GM12878 (cell line): ENCODE measurements at regions not wholly inside any gene's neighbourhood (a gene's known extent, or its start where the extent isn't known, plus 50 kb on each side); places are given as distances from the start of the nearest gene placed in this dataset.

ENCODE experiments used
- CHD1 ChIP-seq: IDR thresholded peaks from 2 replicates; pipeline ENCODE4 v1.6.1; 2012; ENCODE audit warnings: low read depth, low read length, improper control_type of control experiment
- CREM ChIP-seq: IDR thresholded peaks from 2 replicates; pipeline ENCODE4 v1.6.1; 2014; ENCODE audit warnings: antibody characterized with exemption, low read depth
- CUX1 ChIP-seq: IDR thresholded peaks from 2 replicates; pipeline ENCODE4 v1.6.1; 2012; ENCODE audit warnings: improper control_type of control experiment, low read depth, low read length; ENCODE audit not compliant: insufficient replicate concordance
- E2F4 ChIP-seq: IDR thresholded peaks from 2 replicates; pipeline ENCODE4 v1.6.1; 2012; ENCODE audit warnings: low read depth, low read length, improper control_type of control experiment
- SIX5 ChIP-seq: IDR thresholded peaks from 2 replicates; pipeline ENCODE4 v1.6.1; 2011; ENCODE audit warnings: mild to moderate bottlenecking, low read depth, low read length, moderate library complexity; ENCODE audit not compliant: severe bottlenecking
- ZBTB11 ChIP-seq: fragments of 450-650 bp; formaldehyde crosslinking; IDR thresholded peaks from 2 replicates; pipeline ENCODE4 v1.5.0; 2022; ENCODE audit warnings: mild to moderate bottlenecking, missing genetic modification characterization
- ZNF384 ChIP-seq: IDR thresholded peaks from 2 replicates; pipeline ENCODE4 v1.6.1; 2012; ENCODE audit warnings: low read depth, mild to moderate bottlenecking, low read length, improper control_type of control experiment, borderline replicate concordance

GRCh38 chr2:12032975-12033374, 286.5 kb downstream of the LPIN1 start (continued):
- TF ChIP-seq ZBTB11 (CRISPR knock-in tag) (no peak), ZNF384 (no peak), CUX1 (no peak), CREM (no peak), E2F4 (no peak), SIX5 (no peak), CHD1 (no peak)
